Suppressor macrophage treated with lipopolysaccharide for 4 hours (primary cell): ENCODE measurements at regions not wholly inside any gene's neighbourhood (a gene's known extent, or its start where the extent isn't known, plus 50 kb on each side); places are given as distances from the start of the nearest gene placed in this dataset.

Experiments
- DNase-seq: peaks from one replicate; pipeline ENCODE4 v3.0.0-alpha.2; 2020

GRCh38 chr12:126551869-126552268 is 1486.6 kb downstream of the AACS start:
- no peak for DNase-seq

- DNase-seq = no peak
Measured at GRCh38 chr12:126554625-126555024, 1489.4 kb downstream of the AACS start.

GRCh38 chr12:126557659-126558058 is 1492.4 kb downstream of the AACS start:
- no peak for DNase-seq

GRCh38 chr12:126558219-126558618 is 1493.0 kb downstream of the AACS start:
- no peak for DNase-seq

- no peak for DNase-seq
Measured at GRCh38 chr12:126558810-126559209, 1493.6 kb downstream of the AACS start.

GRCh38 chr12:126567016-126567415 is 1501.8 kb downstream of the AACS start:
- DNase-seq = no peak

GRCh38 chr12:126569706-126570105 is 1504.5 kb downstream of the AACS start:
- no peak for DNase-seq

- DNase-seq = no peak
Measured at GRCh38 chr12:126570566-126570965, 1505.3 kb downstream of the AACS start.

GRCh38 chr12:126572170-126572569 is 1506.9 kb downstream of the AACS start:
- DNase-seq = no peak

GRCh38 chr12:126581655-126582054 is 1516.4 kb downstream of the AACS start:
- DNase-seq = no peak

- no peak for DNase-seq
Measured at GRCh38 chr12:126582231-126582630, 1517.0 kb downstream of the AACS start.

GRCh38 chr12:126588586-126589249 is 1523.5 kb downstream of the AACS start:
- no peak for DNase-seq

- DNase-seq = no peak
Measured at GRCh38 chr12:126591533-126591932, 1526.3 kb downstream of the AACS start.

GRCh38 chr12:126601184-126602170 is 1536.2 kb downstream of the AACS start:
- DNase-seq = no peak

GRCh38 chr12:126602612-126603011 is 1537.4 kb downstream of the AACS start:
- no peak for DNase-seq

GRCh38 chr12:126607157-126607556 is 1541.9 kb downstream of the AACS start:
- DNase-seq = no peak

- no peak for DNase-seq
Measured at GRCh38 chr12:126607867-126608266, 1542.6 kb downstream of the AACS start.

- no peak for DNase-seq
Measured at GRCh38 chr12:126608607-126609175, 1543.5 kb downstream of the AACS start.

- DNase-seq = no peak
Measured at GRCh38 chr12:126616441-126616840, 1551.2 kb downstream of the AACS start.

GRCh38 chr12:126617312-126617711 is 1552.1 kb downstream of the AACS start:
- no peak for DNase-seq

GRCh38 chr12:126627596-126627995 is 1562.4 kb downstream of the AACS start:
- DNase-seq = no peak

GRCh38 chr12:126636821-126637220 is 1571.6 kb downstream of the AACS start:
- no peak for DNase-seq

GRCh38 chr12:126644236-126645020 is 1579.2 kb downstream of the AACS start:
- no peak for DNase-seq
